Activated T-helper 17 cell treated with anti-CD3 and anti-CD28 coated beads, Interleukin-2, amount 50 U/mL, for 72 hours (primary cell): ENCODE measurements at regions not wholly inside any gene's neighbourhood (a gene's known extent, or its start where the extent isn't known, plus 50 kb on each side); places are given as distances from the start of the nearest gene placed in this dataset.
A peak's percentile ranks its signal among the peaks of the same experiment; 100 is the strongest.
"Not testable (repeated sequence)": the region's sequence is repeated elsewhere in the genome, so short reads cannot be mapped to it uniquely, and the experiment has no call there.

Source experiments
- ATAC-seq: fragments of 150-1000 bp; cut with Tn5 transposase; replicated peaks from 2 replicates; pipeline ENCODE4 v1.10.0; 2021; ENCODE audit warnings: mild to moderate bottlenecking, moderate library complexity
- H3K27ac Mint-ChIP-seq: one replicate; pipeline ENCODE4 v1.8.0; 2022; ENCODE audit warnings: mixed read lengths
- H3K27me3 Mint-ChIP-seq: one replicate; pipeline ENCODE4 v1.8.0; 2022; ENCODE audit warnings: mixed read lengths
- H3K36me3 Mint-ChIP-seq: one replicate; pipeline ENCODE4 v1.8.0; 2022; ENCODE audit warnings: low read depth, mild to moderate bottlenecking, mixed read lengths
- H3K4me1 Mint-ChIP-seq: one replicate; pipeline ENCODE4 v1.8.0; 2022; ENCODE audit warnings: mixed read lengths
- H3K4me3 Mint-ChIP-seq: one replicate; pipeline ENCODE4 v1.8.0; 2022; ENCODE audit warnings: mild to moderate bottlenecking, mixed read lengths
- H3K9me3 Mint-ChIP-seq: one replicate; pipeline ENCODE4 v1.8.0; 2022; ENCODE audit warnings: mixed read lengths

DNA sequence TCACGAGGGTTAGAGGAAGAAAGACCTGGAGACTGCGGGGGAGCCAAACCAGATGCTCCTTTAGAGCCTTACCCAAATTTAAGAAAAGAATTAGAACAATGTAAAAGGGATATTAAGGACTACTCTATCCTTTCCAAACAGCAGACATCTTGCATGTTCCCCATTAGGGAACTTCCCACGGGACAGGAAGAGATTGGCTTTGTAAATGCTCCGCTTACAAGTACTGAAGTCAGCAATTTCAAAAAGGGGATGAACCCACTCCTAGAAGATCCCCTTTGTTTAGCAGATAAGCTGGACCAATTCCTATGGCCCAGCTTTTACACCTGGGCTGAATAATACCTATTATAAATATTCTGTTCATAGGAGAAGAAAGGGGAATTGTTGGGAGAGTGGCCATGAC lies 74.2 kb downstream of the APOBEC1 start:
- Mint-ChIP-seq H3K4me3 (no peak overlapping the region), H3K4me1 (no peaks in the 10 kb centered on the region), H3K27ac (no peak overlapping the region), H3K36me3 (no peaks in the 10 kb centered on the region), H3K27me3 (peaks cover 7% of the 10 kb centered on the region), H3K9me3 (no peaks in the 10 kb centered on the region)
- ATAC-seq = no peak

DNA sequence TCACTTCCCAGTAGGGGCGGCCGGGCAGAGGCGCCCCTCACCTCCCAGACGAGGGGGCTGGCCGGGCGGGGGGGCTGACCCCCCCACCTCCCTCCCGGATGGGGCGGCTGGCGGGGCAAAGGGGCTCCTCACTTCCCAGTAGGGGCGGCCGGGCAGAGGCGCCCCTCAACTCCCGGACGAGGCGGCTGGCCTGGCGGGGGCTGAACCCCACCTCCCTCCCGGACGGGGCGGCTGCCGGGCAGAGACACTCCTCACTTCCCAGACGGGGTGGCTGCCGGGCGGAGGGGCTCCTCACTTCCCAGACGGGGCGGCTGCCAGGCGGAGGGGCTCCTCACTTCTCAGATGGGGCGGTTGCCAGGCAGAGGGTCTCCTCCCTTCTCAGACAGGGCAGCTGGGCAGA lies 75.6 kb downstream of the APOBEC1 start:
- H3K27ac Mint-ChIP-seq, H3K36me3 Mint-ChIP-seq, H3K4me3 Mint-ChIP-seq, H3K9me3 Mint-ChIP-seq, H3K4me1 Mint-ChIP-seq, ATAC-seq: not testable (repeated sequence)
- H3K27me3 Mint-ChIP-seq = peaks cover 19% of the 10 kb centered on the region

DNA sequence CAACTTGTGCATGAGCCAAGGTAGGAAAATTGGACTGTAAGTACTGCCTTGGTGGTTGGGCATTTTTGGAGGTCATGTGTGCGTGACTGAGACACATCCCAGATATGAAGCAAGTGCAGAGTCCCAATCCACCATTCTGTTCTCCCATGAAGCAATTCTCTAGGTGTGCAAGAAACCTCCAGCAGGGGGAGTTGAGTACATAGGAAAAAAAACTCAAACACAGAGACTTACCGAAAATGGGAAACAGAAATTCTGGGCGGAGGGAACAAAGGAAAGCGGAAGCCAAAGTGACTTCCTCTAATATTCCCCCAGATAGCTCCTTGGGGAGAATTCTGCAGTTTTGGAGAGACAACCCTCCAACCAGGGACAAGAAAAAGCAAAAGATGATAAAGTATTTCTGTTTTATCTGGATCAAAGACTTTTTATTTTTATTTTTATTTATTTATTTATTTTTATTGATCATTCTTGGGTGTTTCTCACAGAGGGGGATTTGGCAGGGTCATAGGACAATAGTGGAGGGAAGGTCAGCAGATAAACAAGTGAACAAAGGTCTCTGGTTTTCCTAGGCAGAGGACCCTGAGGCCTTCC lies 76.9 kb downstream of the APOBEC1 start:
- H3K27me3 Mint-ChIP-seq = peaks cover 31% of the 10 kb centered on the region
- H3K36me3 Mint-ChIP-seq, H3K4me3 Mint-ChIP-seq, H3K9me3 Mint-ChIP-seq, H3K27ac Mint-ChIP-seq, H3K4me1 Mint-ChIP-seq: not testable (repeated sequence)
- peak; percentile 43 for ATAC-seq

DNA sequence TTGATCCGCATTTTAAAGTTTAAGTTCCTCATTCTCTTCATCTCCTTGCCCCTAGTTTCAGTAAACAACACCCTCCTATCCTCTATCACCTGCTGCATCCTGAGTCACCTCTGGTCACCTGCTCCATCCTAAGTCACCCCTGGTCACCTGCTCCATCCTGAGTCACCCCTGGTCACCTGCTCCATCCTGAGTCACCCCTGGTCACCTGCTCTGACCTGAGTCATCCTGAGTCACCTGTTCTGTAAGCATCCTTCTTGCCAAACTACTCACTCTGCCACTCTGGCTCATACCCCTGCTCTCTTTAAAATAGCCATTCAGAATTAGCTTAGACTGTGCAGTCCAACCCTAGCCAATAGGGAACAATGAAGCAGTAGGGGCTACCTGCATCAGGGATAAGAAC lies 80.6 kb upstream of the CD163 start:
- not testable (repeated sequence) for H3K4me1 Mint-ChIP-seq, H3K27ac Mint-ChIP-seq, H3K4me3 Mint-ChIP-seq, H3K9me3 Mint-ChIP-seq, H3K36me3 Mint-ChIP-seq
- H3K27me3 Mint-ChIP-seq = peaks cover 42% of the 10 kb centered on the region
- ATAC-seq = peak; percentile 74

DNA sequence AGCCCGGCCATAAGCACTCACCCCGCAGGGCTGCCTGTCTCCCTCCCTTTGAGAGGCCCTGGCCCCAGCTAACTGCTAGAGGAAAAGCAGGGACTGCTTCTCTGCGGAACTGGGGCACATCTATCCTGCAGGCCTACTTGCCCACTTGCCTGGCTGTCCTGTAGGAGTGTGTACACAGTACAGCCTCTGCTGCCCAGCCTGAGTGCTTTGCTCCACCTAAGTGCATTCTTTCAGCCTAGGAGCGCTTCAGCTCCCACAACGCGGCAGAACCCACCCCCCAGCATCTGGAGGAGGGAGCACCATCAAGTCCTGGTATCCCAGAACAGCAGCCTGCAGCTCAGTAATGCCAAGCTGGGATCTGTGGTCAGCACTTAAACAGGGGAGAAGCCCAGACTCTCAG lies 79.9 kb upstream of the CD163 start:
- H3K27ac Mint-ChIP-seq = no peak overlapping the region
- no peaks in the 10 kb centered on the region for H3K36me3 Mint-ChIP-seq
- H3K9me3 Mint-ChIP-seq = no peaks in the 10 kb centered on the region
- no peaks in the 10 kb centered on the region for H3K4me1 Mint-ChIP-seq
- ATAC-seq = no peak
- no peak overlapping the region for H3K4me3 Mint-ChIP-seq
- H3K27me3 Mint-ChIP-seq = peaks cover 42% of the 10 kb centered on the region

DNA sequence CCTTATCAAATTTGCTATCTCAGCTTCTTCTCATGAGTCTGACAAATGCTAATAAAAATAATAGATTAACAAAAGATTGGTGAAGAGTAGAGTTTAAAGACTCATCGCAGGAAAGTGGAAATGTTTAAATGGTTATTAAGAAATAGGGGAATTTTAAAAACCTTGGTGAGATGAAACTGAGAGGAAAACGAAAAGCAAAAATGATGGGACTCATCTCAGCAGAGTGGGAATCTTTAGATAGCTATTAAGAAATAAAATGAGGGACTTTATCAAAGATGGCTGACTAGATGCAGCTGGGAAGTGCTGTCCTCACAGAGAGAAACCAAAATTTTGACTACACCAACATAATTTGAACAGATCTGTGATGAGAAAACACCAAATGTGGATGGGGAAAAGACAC lies 79.2 kb upstream of the CD163 start:
- Mint-ChIP-seq H3K27ac (no peak overlapping the region), H3K4me1 (no peaks in the 10 kb centered on the region), H3K27me3 (peaks cover 42% of the 10 kb centered on the region), H3K4me3 (no peak overlapping the region), H3K9me3 (no peaks in the 10 kb centered on the region), H3K36me3 (no peaks in the 10 kb centered on the region)
- ATAC-seq = no peak

DNA sequence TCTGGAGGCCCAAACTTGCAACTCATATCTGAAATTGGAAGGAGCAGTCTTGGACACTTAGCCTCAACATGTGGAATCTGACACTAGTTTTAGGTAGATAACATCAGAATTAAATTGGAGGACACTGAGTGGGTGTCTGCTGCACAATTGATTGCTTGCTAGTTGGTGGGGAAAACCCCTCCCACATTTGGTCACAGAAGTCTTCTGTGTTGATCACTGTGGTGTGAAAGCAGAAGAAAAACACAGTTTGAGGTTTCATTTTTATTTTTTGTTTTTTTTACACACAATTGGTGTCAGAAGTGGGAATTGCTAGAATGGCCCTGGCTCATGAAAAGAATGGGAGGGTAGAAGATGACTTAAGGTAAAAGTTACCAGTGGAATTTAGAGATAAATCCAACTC lies 78.0 kb upstream of the CD163 start:
- no peaks in the 10 kb centered on the region for H3K36me3 Mint-ChIP-seq
- no peak overlapping the region for H3K27ac Mint-ChIP-seq
- ATAC-seq = peak; percentile 34
- H3K4me1 Mint-ChIP-seq = no peaks in the 10 kb centered on the region
- H3K4me3 Mint-ChIP-seq = no peak overlapping the region
- H3K27me3 Mint-ChIP-seq = peaks cover 39% of the 10 kb centered on the region
- no peaks in the 10 kb centered on the region for H3K9me3 Mint-ChIP-seq

DNA sequence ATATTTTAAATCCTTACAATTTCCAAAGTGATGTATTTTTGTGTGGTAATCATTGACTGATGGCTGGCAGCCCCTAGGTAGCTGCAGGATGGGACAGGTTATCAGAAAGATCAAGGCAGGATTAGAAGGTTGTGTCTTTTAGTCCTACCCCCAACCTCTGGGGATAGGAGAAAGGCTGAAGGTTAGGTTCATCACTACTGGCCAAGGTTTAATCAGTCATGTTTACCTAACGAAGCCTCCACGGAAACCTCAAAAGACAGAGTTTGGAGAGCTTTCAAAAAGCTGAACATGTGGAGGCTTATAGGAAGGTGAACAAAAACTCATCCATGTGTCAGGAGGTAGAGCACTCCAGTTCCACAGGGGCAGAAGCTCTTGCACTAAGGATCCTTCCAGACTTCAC lies 77.5 kb upstream of the CD163 start:
- no peak for ATAC-seq
- Mint-ChIP-seq H3K9me3 (no peaks in the 10 kb centered on the region), H3K36me3 (no peaks in the 10 kb centered on the region), H3K4me3 (no peak overlapping the region), H3K27ac (no peak overlapping the region), H3K4me1 (no peaks in the 10 kb centered on the region), H3K27me3 (peaks cover 34% of the 10 kb centered on the region)

DNA sequence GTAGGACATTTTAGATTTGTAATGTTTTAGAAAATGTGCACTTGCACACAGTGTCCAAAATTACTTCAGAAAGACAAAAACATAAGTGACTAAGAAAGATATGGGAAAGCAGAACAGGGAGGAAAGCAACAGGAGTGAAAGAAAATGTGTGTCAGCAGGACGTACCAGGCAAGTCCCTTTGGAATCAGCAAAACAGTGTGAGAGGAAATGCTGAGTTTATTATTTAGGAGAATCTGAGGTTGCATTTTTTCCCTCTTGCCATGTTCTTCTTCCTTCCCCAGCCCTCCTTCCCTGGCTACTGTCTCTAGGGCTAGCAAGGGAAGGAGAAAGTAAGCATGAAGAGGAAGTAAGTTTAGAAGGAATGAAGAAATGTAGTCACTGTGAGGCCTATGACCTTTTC lies 67.7 kb upstream of the CD163 start:
- H3K27ac Mint-ChIP-seq = no peak overlapping the region
- H3K27me3 Mint-ChIP-seq = peaks cover 28% of the 10 kb centered on the region
- ATAC-seq = no peak
- H3K36me3 Mint-ChIP-seq = no peaks in the 10 kb centered on the region
- H3K4me1 Mint-ChIP-seq = no peaks in the 10 kb centered on the region
- no peaks in the 10 kb centered on the region for H3K9me3 Mint-ChIP-seq
- no peak overlapping the region for H3K4me3 Mint-ChIP-seq

DNA sequence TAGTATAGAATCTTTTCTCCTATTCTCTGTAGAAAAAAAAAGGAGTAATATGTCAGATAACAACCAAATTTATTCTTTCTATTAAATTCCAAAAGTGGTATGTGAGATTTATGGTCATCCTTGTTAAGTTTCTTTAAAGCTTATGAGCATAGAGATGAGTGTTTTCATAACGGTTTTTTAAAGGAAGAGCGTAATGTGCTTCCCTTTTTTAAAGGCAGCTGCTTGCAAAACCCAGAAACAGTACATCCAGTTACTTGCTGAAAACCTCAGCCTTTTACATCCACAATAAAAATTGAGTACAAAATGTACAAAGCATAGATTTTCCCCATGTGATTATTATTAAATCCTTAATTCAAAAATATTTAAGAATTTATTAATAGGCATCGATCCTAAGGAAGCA lies 53.6 kb upstream of the CD163 start:
- Mint-ChIP-seq H3K9me3 (no peaks in the 10 kb centered on the region), H3K4me3 (no peak overlapping the region), H3K36me3 (no peaks in the 10 kb centered on the region)

DNA sequence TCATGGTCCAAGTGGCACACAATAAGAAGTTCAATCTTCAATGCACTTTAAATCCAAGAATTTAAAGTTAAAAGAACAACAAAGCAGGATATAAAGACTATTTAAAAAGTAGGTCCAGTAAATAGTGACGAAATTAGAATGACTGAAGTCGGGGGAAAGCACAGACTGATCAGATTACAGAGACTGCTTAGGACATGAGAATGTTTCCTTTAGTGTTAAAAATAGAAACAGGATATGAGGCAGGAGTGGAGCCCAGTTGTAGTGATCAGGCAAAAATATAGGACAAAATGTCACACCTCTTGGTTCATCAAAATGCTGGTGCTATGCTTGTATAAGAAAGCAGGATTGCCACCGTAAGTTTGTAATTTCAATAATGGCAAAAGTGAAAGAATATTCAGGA lies 52.2 kb upstream of the CD163 start:
- H3K4me1 Mint-ChIP-seq = no peaks in the 10 kb centered on the region
- no peaks in the 10 kb centered on the region for H3K36me3 Mint-ChIP-seq
- peaks cover 3% of the 10 kb centered on the region for H3K9me3 Mint-ChIP-seq
- peaks cover 37% of the 10 kb centered on the region for H3K27me3 Mint-ChIP-seq
- H3K4me3 Mint-ChIP-seq = no peak overlapping the region
- no peak for ATAC-seq
- no peak overlapping the region for H3K27ac Mint-ChIP-seq

More for the DNA sequence above, 53.6 kb upstream of the CD163 start:
- ATAC-seq = no peak
- Mint-ChIP-seq H3K27ac (no peak overlapping the region), H3K4me1 (no peaks in the 10 kb centered on the region), H3K27me3 (peaks cover 38% of the 10 kb centered on the region)

DNA sequence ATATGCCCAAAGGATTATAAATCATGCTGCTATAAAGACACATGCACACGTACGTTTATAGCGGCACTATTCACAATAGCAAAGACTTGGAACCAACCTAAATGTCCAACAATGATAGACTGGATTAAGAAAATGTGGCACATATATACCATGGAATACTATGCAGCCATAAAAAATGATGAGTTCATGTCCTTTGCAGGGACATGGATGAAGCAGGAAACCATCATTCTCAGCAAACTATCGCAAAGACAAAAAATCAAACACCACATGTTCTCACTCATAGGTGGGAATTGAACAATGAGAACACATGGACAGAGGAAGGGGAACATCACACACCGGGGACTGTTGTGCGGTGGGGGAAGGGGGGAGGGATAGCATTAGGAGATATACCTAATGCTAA lies 51.3 kb upstream of the CD163 start:
- H3K27me3 Mint-ChIP-seq = peaks cover 30% of the 10 kb centered on the region
- H3K9me3 Mint-ChIP-seq, H3K4me3 Mint-ChIP-seq, H3K4me1 Mint-ChIP-seq, H3K36me3 Mint-ChIP-seq, H3K27ac Mint-ChIP-seq, ATAC-seq: not testable (repeated sequence)
